ENCODE measurements at regions not wholly inside any gene's neighbourhood (a gene's known extent, or its start where the extent isn't known, plus 50 kb on each side); places are given as distances from the start of the nearest gene placed in this dataset.

- TF ChIP-seq CTCF (conservative IDR thresholded peaks at IDR 0.05; ENCODE audit: low read depth, low read length), result no peak
- no peak for TF ChIP-seq USF2 (IDR thresholded peaks at IDR 0.05; ENCODE audit: low read depth, low read length)
- TF ChIP-seq RCOR1 (IDR thresholded peaks at IDR 0.05; ENCODE audit: insufficient replicate concordance, low read length), result no peak
- no peak for TF ChIP-seq RAD21 (IDR thresholded peaks at IDR 0.05; ENCODE audit: low read length)
- TF ChIP-seq CEBPB (IDR thresholded peaks at IDR 0.05; ENCODE audit: low read depth, low read length), result no peak
- TF ChIP-seq POLR2A (IDR thresholded peaks at IDR 0.05; ENCODE audit: low read depth, low read length), result no peak
- no peak for TF ChIP-seq NFE2L2 (IDR thresholded peaks at IDR 0.05; ENCODE audit: low read depth, low read length)
- TF ChIP-seq BHLHE40 (IDR thresholded peaks at IDR 0.05; ENCODE audit: low read depth, low read length), result no peak
- TF ChIP-seq MXI1 (IDR thresholded peaks at IDR 0.05; ENCODE audit: borderline replicate concordance, low read depth, low read length), result no peak
- no peak for TF ChIP-seq RFX5 (IDR thresholded peaks at IDR 0.05; ENCODE audit: low read depth, low read length)
- TF ChIP-seq SMC3 (IDR thresholded peaks at IDR 0.05; ENCODE audit: low read depth, low read length), result no peak
- no peak for TF ChIP-seq CHD1 (IDR thresholded peaks at IDR 0.05; ENCODE audit: low read depth, low read length)
- TF ChIP-seq MAFK (IDR thresholded peaks at IDR 0.05; ENCODE audit: low read depth, low read length), result no peak
Observed at GRCh38 chr3:20400281-20400680, 214.3 kb upstream of the SGO1 start.
